ENCODE measurements at regions not wholly inside any gene's neighbourhood (a gene's known extent, or its start where the extent isn't known, plus 50 kb on each side); places are given as distances from the start of the nearest gene placed in this dataset.
"Not testable (repeated sequence)": the region's sequence is repeated elsewhere in the genome, so short reads cannot be mapped to it uniquely, and the experiment has no call there.

- intact Hi-C loops (cut with DNase I) = no loop called here
Observed at GRCh38 chrX:2583194-2584162, 82.7 kb upstream of the DHRSX start.

GRCh38 chrX:2582667-2583066 is 81.9 kb upstream of the DHRSX start:
- intact Hi-C loops (cut with DNase I) = no loop called here
- ATAC-seq (ENCODE audit: poor library complexity) (no peak), DNase-seq (no peak)

More at GRCh38 chrX:2583194-2584162, 82.7 kb upstream of the DHRSX start:
- no peak for ATAC-seq (ENCODE audit: poor library complexity)
- no peak for DNase-seq

- intact Hi-C loops (cut with DNase I) = no loop called here
- no peak for DNase-seq
- no peak for ATAC-seq (ENCODE audit: poor library complexity)
Observed at GRCh38 chrX:2581296-2581695, 80.5 kb upstream of the DHRSX start.

- no peak for DNase-seq
- intact Hi-C loops (cut with DNase I) = no loop called here
- no peak for ATAC-seq (ENCODE audit: poor library complexity)
Observed at GRCh38 chrX:2578864-2579263, 78.1 kb upstream of the DHRSX start.

- ATAC-seq (ENCODE audit: poor library complexity) (no peak), DNase-seq (no peak)
- intact Hi-C loops (cut with DNase I) = no loop called here
Observed at GRCh38 chrX:2577844-2578466, 77.2 kb upstream of the DHRSX start.

GRCh38 chrX:2576793-2577192 is 76.0 kb upstream of the DHRSX start:
- ATAC-seq (ENCODE audit: poor library complexity) = no peak
- no peak for DNase-seq

GRCh38 chrX:2574271-2574670 is 73.5 kb upstream of the DHRSX start:
- no peak for DNase-seq
- ATAC-seq (ENCODE audit: poor library complexity) = no peak
- intact Hi-C loops (cut with DNase I) = no loop called here

More at GRCh38 chrX:2576793-2577192, 76.0 kb upstream of the DHRSX start:
- intact Hi-C loops (cut with DNase I) = no loop called here

GRCh38 chrX:2572740-2573139 is 72.0 kb upstream of the DHRSX start:
- no peak for ATAC-seq (ENCODE audit: poor library complexity)
- DNase-seq = no peak

GRCh38 chrX:2568125-2568524 is 67.3 kb upstream of the DHRSX start:
- intact Hi-C loops (cut with DNase I) = no loop called here
- DNase-seq (no peak), ATAC-seq (ENCODE audit: poor library complexity) (no peak)

More at GRCh38 chrX:2572740-2573139, 72.0 kb upstream of the DHRSX start:
- intact Hi-C loops (cut with DNase I) = no loop called here

- no peak for ATAC-seq (ENCODE audit: poor library complexity)
- intact Hi-C loops (cut with DNase I) = no loop called here
- no peak for DNase-seq
Observed at GRCh38 chrX:2566055-2566454, 65.3 kb upstream of the DHRSX start.

- DNase-seq (no peak), ATAC-seq (ENCODE audit: poor library complexity) (no peak)
- intact Hi-C loops (cut with DNase I) = no loop called here
Observed at GRCh38 chrX:2561456-2561855, 60.7 kb upstream of the DHRSX start.

GRCh38 chrX:2559124-2559523 is 58.3 kb upstream of the DHRSX start:
- ATAC-seq (ENCODE audit: poor library complexity) = peak; percentile 56
- DNase-seq = no peak
- intact Hi-C loops (cut with DNase I) = no loop called here

GRCh38 chrX:2554891-2555290 is 54.1 kb upstream of the DHRSX start:
- ATAC-seq (ENCODE audit: poor library complexity) (no peak), DNase-seq (no peak)
- intact Hi-C loops (cut with DNase I) = no loop called here

- ATAC-seq (ENCODE audit: poor library complexity); intact Hi-C loops (cut with DNase I); DNase-seq: not testable (repeated sequence)
Observed at GRCh38 chrX:2554066-2554465, 53.3 kb upstream of the DHRSX start.

- intact Hi-C loops (cut with DNase I) = no loop called here
- DNase-seq = no peak
- ATAC-seq (ENCODE audit: poor library complexity) = no peak
Observed at GRCh38 chrX:2552621-2553201, 51.9 kb upstream of the DHRSX start.

GRCh38 chrX:2550328-2551020 is 49.7 kb upstream of the DHRSX start:
- intact Hi-C loops (cut with DNase I) = no loop called here
- ATAC-seq (ENCODE audit: poor library complexity) (no peak), DNase-seq (no peak)
